Suppressor macrophage treated with lipopolysaccharide for 4 hours (primary cell): ENCODE measurements at regions not wholly inside any gene's neighbourhood (a gene's known extent, or its start where the extent isn't known, plus 50 kb on each side); places are given as distances from the start of the nearest gene placed in this dataset.

Source experiments
- DNase-seq: peaks from one replicate; pipeline ENCODE4 v3.0.0-alpha.2; 2020

- no peak for DNase-seq
Measured at GRCh38 chr1:4396551-4396950, 257.9 kb upstream of the AJAP1 start.

GRCh38 chr1:4397196-4397595 lies 257.2 kb upstream of the AJAP1 start:
- no peak for DNase-seq

- no peak for DNase-seq
Measured at GRCh38 chr1:4402032-4402431, 252.4 kb upstream of the AJAP1 start.

- DNase-seq, result no peak
Measured at GRCh38 chr1:4404854-4405590, 249.4 kb upstream of the AJAP1 start.

GRCh38 chr1:4407851-4408250 lies 246.6 kb upstream of the AJAP1 start:
- no peak for DNase-seq

- no peak for DNase-seq
Measured at GRCh38 chr1:4408380-4408779, 246.0 kb upstream of the AJAP1 start.

GRCh38 chr1:4411862-4412261 lies 242.5 kb upstream of the AJAP1 start:
- no peak for DNase-seq

GRCh38 chr1:4415476-4415875 lies 238.9 kb upstream of the AJAP1 start:
- DNase-seq, result no peak

GRCh38 chr1:4416189-4416588 lies 238.2 kb upstream of the AJAP1 start:
- DNase-seq, result no peak

GRCh38 chr1:4418021-4418420 lies 236.4 kb upstream of the AJAP1 start:
- no peak for DNase-seq

GRCh38 chr1:4421986-4422385 lies 232.4 kb upstream of the AJAP1 start:
- DNase-seq, result no peak

GRCh38 chr1:4422504-4423289 lies 231.7 kb upstream of the AJAP1 start:
- no peak for DNase-seq

- DNase-seq, result no peak
Measured at GRCh38 chr1:4424254-4424653, 230.2 kb upstream of the AJAP1 start.

GRCh38 chr1:4424766-4425165 lies 229.6 kb upstream of the AJAP1 start:
- DNase-seq, result no peak

- DNase-seq, result no peak
Measured at GRCh38 chr1:4425892-4426291, 228.5 kb upstream of the AJAP1 start.

GRCh38 chr1:4428711-4429110 lies 225.7 kb upstream of the AJAP1 start:
- DNase-seq, result no peak

- no peak for DNase-seq
Measured at GRCh38 chr1:4430406-4431365, 223.7 kb upstream of the AJAP1 start.

- no peak for DNase-seq
Measured at GRCh38 chr1:4431491-4431890, 222.9 kb upstream of the AJAP1 start.

- no peak for DNase-seq
Measured at GRCh38 chr1:4433075-4433474, 221.3 kb upstream of the AJAP1 start.

GRCh38 chr1:4444086-4444485 lies 210.3 kb upstream of the AJAP1 start:
- DNase-seq, result no peak

GRCh38 chr1:4447778-4448420 lies 206.5 kb upstream of the AJAP1 start:
- no peak for DNase-seq

- DNase-seq, result no peak
Measured at GRCh38 chr1:4449972-4450371, 204.4 kb upstream of the AJAP1 start.

- DNase-seq, result no peak
Measured at GRCh38 chr1:4452701-4453100, 201.7 kb upstream of the AJAP1 start.
